ENCODE measurements at regions not wholly inside any gene's neighbourhood (a gene's known extent, or its start where the extent isn't known, plus 50 kb on each side); places are given as distances from the start of the nearest gene placed in this dataset.
"Not testable (repeated sequence)": the region's sequence is repeated elsewhere in the genome, so short reads cannot be mapped to it uniquely, and the experiment has no call there.

DNA sequence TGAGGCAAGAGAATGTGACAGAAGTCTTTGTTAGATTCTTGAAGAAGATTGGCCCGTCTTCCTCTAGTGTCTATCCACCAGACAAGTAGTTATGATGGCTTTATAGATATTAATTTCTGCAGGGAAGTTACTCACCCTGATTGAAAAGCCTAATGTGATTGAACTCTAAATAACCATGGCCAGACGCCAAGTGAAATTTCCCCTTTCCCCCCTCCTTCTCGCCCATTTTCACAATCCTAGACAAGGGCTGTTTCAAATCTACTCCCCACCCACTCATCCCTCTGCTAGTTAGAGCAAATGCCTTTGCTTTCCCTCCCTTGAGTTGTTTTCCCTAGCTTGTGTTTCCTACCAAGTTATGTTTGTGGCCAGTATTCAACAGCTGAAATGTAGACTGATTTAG, 182.5 kb downstream of the TMEM167A start:
- no peak for DNase-seq (ENCODE audit: low spot score)

DNA sequence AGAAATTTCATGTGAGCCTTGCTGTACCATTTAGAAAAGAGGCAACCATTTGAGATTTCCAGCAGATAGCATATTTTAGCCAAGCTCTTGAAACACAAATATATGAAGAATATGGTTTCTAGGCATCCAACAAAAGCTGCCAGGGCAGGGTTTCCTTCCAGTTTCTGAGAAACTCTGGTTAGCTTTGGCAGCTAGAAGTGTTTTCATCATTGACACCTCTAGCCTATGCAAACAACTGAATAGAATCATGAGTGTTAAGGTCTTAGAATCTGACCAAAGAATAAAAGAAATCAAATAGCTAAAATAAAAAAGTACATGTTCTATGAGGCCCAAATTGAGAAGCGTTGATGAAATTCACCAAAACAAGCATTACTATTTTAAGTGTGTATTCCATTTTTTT, 188.1 kb downstream of the TMEM167A start:
- DNase-seq (ENCODE audit: low spot score), result no peak

- DNase-seq (ENCODE audit: low spot score), result no peak
These were observed 190.3 kb downstream of the TMEM167A start for GRCh38 chr5:82886911-82887310.

- DNase-seq (ENCODE audit: low spot score), result no peak
These were observed 191.4 kb downstream of the TMEM167A start for GRCh38 chr5:82885627-82886389.

GRCh38 chr5:82884821-82885471, 192.2 kb downstream of the TMEM167A start:
- no peak for DNase-seq (ENCODE audit: low spot score)

- no peak for DNase-seq (ENCODE audit: low spot score)
These were observed 194.9 kb downstream of the TMEM167A start for GRCh38 chr5:82882316-82882715.

DNA sequence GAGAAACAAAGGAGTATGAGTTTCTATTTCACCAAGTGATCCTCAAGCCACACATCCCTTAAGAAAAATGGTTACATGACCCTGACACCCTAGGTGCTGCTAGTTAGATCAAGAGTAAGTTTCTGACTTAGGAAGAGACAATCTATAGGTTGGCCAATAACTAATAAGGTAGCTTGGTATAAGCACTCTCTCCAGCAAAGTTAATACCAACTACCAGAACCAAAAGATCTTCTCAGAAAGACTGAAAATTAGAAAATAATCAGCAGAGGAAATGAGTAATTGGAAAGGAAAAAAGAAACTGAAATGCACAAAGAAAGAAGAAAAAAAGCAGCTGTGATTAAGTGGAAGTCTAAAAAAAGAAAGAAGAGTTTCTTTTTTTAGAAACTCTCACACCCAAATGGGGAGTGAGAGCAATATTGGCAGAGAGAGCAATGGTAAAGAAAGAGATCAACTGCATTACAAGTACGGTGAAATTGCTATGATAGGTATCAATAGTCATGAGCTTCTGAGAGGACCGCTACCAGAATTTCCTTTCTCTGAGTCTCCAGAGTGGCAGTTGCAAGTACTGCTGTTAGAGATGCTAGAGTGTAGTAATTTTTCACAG, 195.5 kb downstream of the TMEM167A start:
- no peak for DNase-seq (ENCODE audit: low spot score)

DNA sequence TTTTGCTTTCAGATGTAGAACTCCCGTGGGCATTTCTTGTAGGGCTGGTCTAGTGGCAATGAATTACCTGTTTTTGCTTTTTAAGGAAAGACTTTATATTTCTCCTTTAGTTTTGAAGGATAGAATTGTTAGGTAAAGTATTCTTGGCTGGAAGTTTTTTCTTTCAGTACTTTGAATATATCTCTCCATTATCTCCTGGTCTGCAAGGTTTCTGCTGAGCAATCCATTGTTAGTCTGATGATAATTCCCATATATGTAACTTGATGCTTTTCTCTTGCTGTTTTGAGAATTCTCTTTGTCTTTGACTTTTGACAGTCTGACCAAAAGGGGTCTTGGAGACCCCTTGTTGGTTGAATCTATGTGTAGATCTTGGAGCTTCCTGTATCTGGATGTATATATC, 198.1 kb downstream of the TMEM167A start:
- DNase-seq (ENCODE audit: low spot score), result no peak

DNA sequence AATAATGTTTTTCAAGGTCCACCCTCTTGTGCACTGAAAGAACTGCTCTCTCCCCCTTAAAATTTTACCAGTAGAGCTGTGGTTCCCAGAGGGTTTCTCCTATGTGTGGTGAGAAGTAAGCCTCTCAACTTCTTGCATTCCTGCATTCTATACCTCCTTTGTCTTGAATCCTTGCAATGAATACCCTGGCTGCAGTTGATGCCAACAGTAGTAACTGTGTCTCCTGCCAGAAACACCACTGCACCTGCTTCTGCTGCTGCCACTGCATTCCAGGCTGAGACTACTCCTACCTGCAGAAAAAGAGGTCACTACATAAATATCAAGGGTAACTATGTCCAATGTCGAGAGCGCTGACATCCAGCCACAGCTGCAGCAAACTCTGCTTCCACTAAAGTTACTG, 203.7 kb downstream of the TMEM167A start:
- DNase-seq (ENCODE audit: low spot score), result no peak

- not testable (repeated sequence) for DNase-seq (ENCODE audit: low spot score)
These were observed 204.6 kb downstream of the TMEM167A start for GRCh38 chr5:82872321-82873288.

GRCh38 chr5:82865625-82866024, 211.6 kb downstream of the TMEM167A start:
- no peak for DNase-seq (ENCODE audit: low spot score)

- DNase-seq (ENCODE audit: low spot score), result no peak
These were observed 213.9 kb downstream of the TMEM167A start for GRCh38 chr5:82863266-82863665.

DNA sequence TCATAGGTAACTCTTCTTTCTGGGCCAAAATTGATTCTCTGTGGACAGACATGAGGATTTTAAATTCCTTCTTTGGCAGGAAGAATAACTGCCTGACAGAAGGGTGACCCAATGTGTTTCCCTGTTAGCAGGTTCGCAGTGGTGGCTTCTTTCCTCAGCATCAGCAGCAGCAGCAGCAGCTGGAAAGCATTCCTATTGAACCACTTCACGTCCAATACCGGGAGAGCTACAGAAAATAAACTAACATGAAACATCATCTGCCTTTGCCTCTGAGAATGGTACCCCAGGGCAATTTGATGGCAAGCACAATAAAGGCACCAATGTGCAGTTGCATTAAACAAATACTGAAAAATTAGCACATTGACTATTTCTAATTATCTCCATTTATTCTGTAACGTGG, 214.5 kb downstream of the TMEM167A start:
- DNase-seq (ENCODE audit: low spot score), result no peak

DNA sequence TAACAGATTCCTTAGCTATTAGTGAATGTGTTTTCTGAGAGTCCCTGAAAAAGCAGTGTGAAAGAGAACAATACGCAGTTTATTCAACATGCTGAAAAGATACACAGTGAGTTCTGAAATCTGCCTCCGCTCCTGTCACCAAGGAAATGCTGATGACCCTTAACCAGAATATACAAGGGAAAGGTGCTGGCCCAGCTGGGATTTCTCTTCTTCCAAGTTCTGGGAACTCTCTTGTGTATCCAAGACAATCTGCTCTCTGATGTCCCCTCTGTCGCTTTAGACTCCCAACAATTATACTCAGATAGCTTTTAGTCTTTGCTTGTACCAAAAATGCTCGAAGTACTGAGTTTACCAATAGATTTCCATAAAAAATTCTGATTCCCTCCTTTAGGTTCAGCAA, 214.9 kb downstream of the TMEM167A start:
- no peak for DNase-seq (ENCODE audit: low spot score)

GRCh38 chr5:82861701-82862100, 215.5 kb downstream of the TMEM167A start:
- DNase-seq (ENCODE audit: low spot score), result no peak

GRCh38 chr5:82859451-82860140, 217.6 kb downstream of the TMEM167A start:
- no peak for DNase-seq (ENCODE audit: low spot score)

- DNase-seq (ENCODE audit: low spot score), result no peak
These were observed 218.8 kb downstream of the TMEM167A start for GRCh38 chr5:82858151-82859025.

DNA sequence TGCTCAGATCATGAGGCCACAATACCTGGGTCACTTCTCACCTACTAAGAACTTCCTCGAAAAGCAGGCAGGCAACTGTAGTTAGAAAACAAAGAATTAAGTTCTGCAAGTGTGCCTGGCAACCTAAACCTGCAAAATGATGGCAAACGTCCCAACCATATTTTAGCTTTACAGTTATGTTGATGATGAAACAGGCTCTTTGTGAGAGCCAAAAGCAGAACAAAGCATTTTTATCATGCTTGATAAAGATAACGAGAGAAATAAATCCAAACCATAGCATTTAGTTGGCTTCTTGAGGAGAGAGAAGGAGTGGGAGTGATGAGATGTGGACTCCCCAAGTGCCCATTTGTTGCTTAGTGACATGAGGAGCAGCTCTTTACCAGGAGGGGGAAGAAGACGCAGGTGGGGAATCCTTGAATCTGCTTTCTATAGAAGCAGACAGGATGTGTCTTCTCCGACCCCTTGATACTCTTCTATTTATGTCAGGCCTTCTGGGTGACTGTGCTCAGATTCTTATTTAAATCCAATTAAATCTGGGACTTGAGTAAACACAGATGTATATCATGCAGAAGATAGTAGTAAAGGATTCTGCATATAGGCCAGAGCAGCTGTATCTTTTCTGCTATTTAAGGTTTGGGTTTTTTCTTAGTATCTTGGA, 221.2 kb downstream of the TMEM167A start:
- DNase-seq (ENCODE audit: low spot score), result no peak

GRCh38 chr5:82854956-82855355, 222.2 kb downstream of the TMEM167A start:
- no peak for DNase-seq (ENCODE audit: low spot score)

- DNase-seq (ENCODE audit: low spot score), result no peak
These were observed 225.7 kb downstream of the TMEM167A start for GRCh38 chr5:82851471-82851870.

Measured in mucosa of gallbladder (tissue), 1 donor.